GM21515 (cell line): ENCODE measurements at regions not wholly inside any gene's neighbourhood (a gene's known extent, or its start where the extent isn't known, plus 50 kb on each side); places are given as distances from the start of the nearest gene placed in this dataset.
"Not testable (repeated sequence)": the region's sequence is repeated elsewhere in the genome, so short reads cannot be mapped to it uniquely, and the experiment has no call there.

Source experiments
- ATAC-seq: cut with Tn5 transposase; IDR thresholded peaks from one replicate; pipeline ENCODE4 v1.9.1; 2021; ENCODE audit not compliant: unreplicated experiment

GRCh38 chr22:48639896-48640748 lies 1187.6 kb downstream of the BRD1 start:
- no peak for ATAC-seq

- no peak for ATAC-seq
Observed at GRCh38 chr22:48639021-48639795, 1188.5 kb downstream of the BRD1 start.

GRCh38 chr22:48637231-48637630 lies 1190.4 kb downstream of the BRD1 start:
- ATAC-seq: no peak

GRCh38 chr22:48636746-48637145 lies 1190.9 kb downstream of the BRD1 start:
- ATAC-seq: no peak

- no peak for ATAC-seq
Observed at GRCh38 chr22:48635816-48636215, 1191.9 kb downstream of the BRD1 start.

- no peak for ATAC-seq
Observed at GRCh38 chr22:48635031-48635430, 1192.6 kb downstream of the BRD1 start.

- ATAC-seq: no peak
Observed at GRCh38 chr22:48633996-48634836, 1193.5 kb downstream of the BRD1 start.

GRCh38 chr22:48632646-48633246 lies 1194.9 kb downstream of the BRD1 start:
- no peak for ATAC-seq

- no peak for ATAC-seq
Observed at GRCh38 chr22:48631288-48631863, 1196.3 kb downstream of the BRD1 start.

GRCh38 chr22:48630848-48631247 lies 1196.8 kb downstream of the BRD1 start:
- ATAC-seq: no peak

- ATAC-seq: no peak
Observed at GRCh38 chr22:48630433-48630754, 1197.3 kb downstream of the BRD1 start.

GRCh38 chr22:48629631-48630432 lies 1197.8 kb downstream of the BRD1 start:
- no peak for ATAC-seq

GRCh38 chr22:48628891-48629543 lies 1198.7 kb downstream of the BRD1 start:
- no peak for ATAC-seq

- ATAC-seq: no peak
Observed at GRCh38 chr22:48627966-48628365, 1199.7 kb downstream of the BRD1 start.

GRCh38 chr22:48627203-48627602 lies 1200.5 kb downstream of the BRD1 start:
- no peak for ATAC-seq

GRCh38 chr22:48624401-48624800 lies 1203.3 kb downstream of the BRD1 start:
- no peak for ATAC-seq

GRCh38 chr22:48622891-48623545 lies 1204.7 kb downstream of the BRD1 start:
- ATAC-seq: no peak

GRCh38 chr22:48621085-48621484 lies 1206.6 kb downstream of the BRD1 start:
- no peak for ATAC-seq

- ATAC-seq: not testable (repeated sequence)
Observed at GRCh38 chr22:48620460-48620859, 1207.2 kb downstream of the BRD1 start.
